Stomach (tissue), 8 donors: ENCODE measurements at regions not wholly inside any gene's neighbourhood (a gene's known extent, or its start where the extent isn't known, plus 50 kb on each side); places are given as distances from the start of the nearest gene placed in this dataset.

Experiments used
- DNase-seq, 2 donors: peaks; one replicate each; pipeline versions ENCODE4 v3.0.0 to v3.0.0-alpha.2; 2013 to 2019
- H3K27ac ChIP-seq, 5 donors: fragments of 200-600 bp in 4 of 5; sonication (generic) in 4 of 5; one replicate each; pipeline ENCODE4 v1.5.1; 2013 to 2019; ENCODE audit warnings: mild to moderate bottlenecking in 1 of 5, moderate library complexity in 1 of 5
- H3K27me3 ChIP-seq, 3 donors: fragments of 200-600 bp; sonication (generic); one replicate each; pipeline ENCODE4 v1.5.1; 2017 to 2019; ENCODE audit warnings: mixed run types in 1 of 3
- H3K36me3 ChIP-seq, 4 donors: fragments of 200-600 bp; sonication (generic); 1 replicate in 3 of 4; 2 replicates in 1 of 4; pipeline ENCODE4 v1.5.1; 2016 to 2019
- H3K4me1 ChIP-seq, 4 donors: fragments of 200-600 bp; sonication (generic); one replicate each; pipeline ENCODE4 v1.5.1; 2016 to 2019
- H3K4me3 ChIP-seq, 4 donors: fragments of 200-600 bp; sonication (generic) in 3 of 4; one replicate each; pipeline ENCODE4 v1.5.1; 2016 to 2019; ENCODE audit warnings: mild to moderate bottlenecking in 1 of 4
- H3K9me3 ChIP-seq, 4 donors: fragments of 200-600 bp; sonication (generic); one replicate each; pipeline ENCODE4 v1.5.1; 2016 to 2019
- CTCF ChIP-seq, 7 experiments: fragments of 450-650 bp in 4 of 7; fragments of 200-600 bp in 3 of 7; sonication (generic) in 3 of 7; IDR thresholded peaks; one replicate each; pipeline ENCODE4 v1.5.1; 2016 to 2019; ENCODE audit warnings: antibody characterized with exemption in 7 of 7, control low read depth in 2 of 7, mild to moderate bottlenecking in 1 of 7
- EP300 ChIP-seq: sonication (generic); formaldehyde crosslinking; IDR thresholded peaks from one replicate; pipeline ENCODE4 v1.6.1; 2017; ENCODE audit warnings: antibody characterized with exemption
- POLR2A ChIP-seq, 4 donors: fragments of 450-650 bp; IDR thresholded peaks; one replicate each; pipeline ENCODE4 v1.6.1; 2016; ENCODE audit warnings: antibody characterized with exemption in 4 of 4, control low read depth in 2 of 4, mild to moderate bottlenecking in 1 of 4, moderate library complexity in 1 of 4
- POLR2AphosphoS5 ChIP-seq, 3 donors: sonication (generic); formaldehyde crosslinking; IDR thresholded peaks; one replicate each; pipeline ENCODE4 v1.6.1; 2016; ENCODE audit warnings: antibody characterized with exemption in 3 of 3
- WGBS, 5 donors: extraction: QIAGEN DNeasy Blood & Tissue Kit in 3 of 5; methylation state at CpG; one replicate each; pipeline versions ENCODE4 v1.1.5 to v1.1.7; 2013 to 2018; 5-methylcytosine and 5-hydroxymethylcytosine counted together
- intact Hi-C: fragments of 100-400 bp; cut with DNase I; formaldehyde crosslinking; loops from one replicate; pipeline ENCODE4 v1.15.1; 2023; ENCODE audit warnings: low total_unique reads
- donor health status: healthy with polysubstance abuse.
- donor health status: Bipolar disorder and iron deficiency.
- donor health status: healthy.

GRCh38 chr5:68846828-68847227, 247.0 kb upstream of the SLC30A5 start:
- H3K4me3 ChIP-seq: no peak overlapping the region
- DNase-seq: no peak
- no peaks in the 10 kb centered on the region for H3K4me1 ChIP-seq
- H3K27ac ChIP-seq: no peak overlapping the region
- 75 to 85% (median 82%) methylated on average over 3 of the region's 3 CpGs for WGBS, 5 donors
- no peaks in the 10 kb centered on the region for H3K36me3 ChIP-seq
- intact Hi-C loops: no loop called here
- TF ChIP-seq POLR2AphosphoS5 (IDR thresholded peaks at IDR 0.05) (no peak), EP300 (no peak), POLR2A (IDR thresholded peaks at IDR 0.05) (no peak), CTCF (IDR thresholded peaks at IDR 0.05) (no peak)
- peaks cover 0 to 3% (median 1%) of the 10 kb centered on the region in 4 donors for H3K9me3 ChIP-seq
- no peaks in the 10 kb centered on the region for H3K27me3 ChIP-seq

- DNase-seq: no peak
- no peak overlapping the region for H3K4me3 ChIP-seq
- WGBS, 5 donors: 83 to 93% (median 88%) methylated on average over 3 of the region's 3 CpGs
- no peak for TF ChIP-seq POLR2AphosphoS5 (IDR thresholded peaks at IDR 0.05)
- TF ChIP-seq CTCF (IDR thresholded peaks at IDR 0.05): no peak
- TF ChIP-seq POLR2A (IDR thresholded peaks at IDR 0.05): no peak
- TF ChIP-seq EP300: no peak
- no peaks in the 10 kb centered on the region for H3K27me3 ChIP-seq
- intact Hi-C loops: no loop called here
- H3K27ac ChIP-seq: no peak overlapping the region
- H3K9me3 ChIP-seq: peaks cover 0 to 7% (median 2%) of the 10 kb centered on the region in 4 donors
- H3K36me3 ChIP-seq: no peaks in the 10 kb centered on the region
- H3K4me1 ChIP-seq: no peaks in the 10 kb centered on the region
Measured at GRCh38 chr5:68848091-68848490, 245.7 kb upstream of the SLC30A5 start.

- no peak for TF ChIP-seq POLR2A (IDR thresholded peaks at IDR 0.05)
- no peak for TF ChIP-seq POLR2AphosphoS5 (IDR thresholded peaks at IDR 0.05)
- TF ChIP-seq CTCF (IDR thresholded peaks at IDR 0.05): no peak
- TF ChIP-seq EP300: no peak
- Histone ChIP-seq H3K27me3 (no peaks in the 10 kb centered on the region), H3K36me3 (no peaks in the 10 kb centered on the region), H3K4me3 (no peak overlapping the region), H3K4me1 (no peaks in the 10 kb centered on the region), H3K9me3 (peaks cover 0 to 7% (median 2%) of the 10 kb centered on the region in 4 donors), H3K27ac (no peak overlapping the region)
- intact Hi-C loops: no loop called here
- no peak for DNase-seq
Measured at GRCh38 chr5:68849103-68849502, 244.7 kb upstream of the SLC30A5 start.

- WGBS, 5 donors: 68 to 93% (median 87%) methylated on average over 1 of the region's 1 CpG
- Histone ChIP-seq H3K27ac (no peak overlapping the region), H3K4me3 (no peak overlapping the region), H3K9me3 (peaks cover 0 to 7% (median 2%) of the 10 kb centered on the region in 4 donors), H3K36me3 (no peaks in the 10 kb centered on the region), H3K4me1 (no peaks in the 10 kb centered on the region), H3K27me3 (no peaks in the 10 kb centered on the region)
- intact Hi-C loops: no loop called here
- DNase-seq: peak in 1 of 2 donors; percentile 16
- TF ChIP-seq EP300 (no peak), POLR2AphosphoS5 (IDR thresholded peaks at IDR 0.05) (no peak), POLR2A (IDR thresholded peaks at IDR 0.05) (no peak), CTCF (IDR thresholded peaks at IDR 0.05) (no peak)
Measured at GRCh38 chr5:68849906-68850305, 243.9 kb upstream of the SLC30A5 start.
